ENCODE measurements at regions not wholly inside any gene's neighbourhood (a gene's known extent, or its start where the extent isn't known, plus 50 kb on each side); places are given as distances from the start of the nearest gene placed in this dataset.

DNA sequence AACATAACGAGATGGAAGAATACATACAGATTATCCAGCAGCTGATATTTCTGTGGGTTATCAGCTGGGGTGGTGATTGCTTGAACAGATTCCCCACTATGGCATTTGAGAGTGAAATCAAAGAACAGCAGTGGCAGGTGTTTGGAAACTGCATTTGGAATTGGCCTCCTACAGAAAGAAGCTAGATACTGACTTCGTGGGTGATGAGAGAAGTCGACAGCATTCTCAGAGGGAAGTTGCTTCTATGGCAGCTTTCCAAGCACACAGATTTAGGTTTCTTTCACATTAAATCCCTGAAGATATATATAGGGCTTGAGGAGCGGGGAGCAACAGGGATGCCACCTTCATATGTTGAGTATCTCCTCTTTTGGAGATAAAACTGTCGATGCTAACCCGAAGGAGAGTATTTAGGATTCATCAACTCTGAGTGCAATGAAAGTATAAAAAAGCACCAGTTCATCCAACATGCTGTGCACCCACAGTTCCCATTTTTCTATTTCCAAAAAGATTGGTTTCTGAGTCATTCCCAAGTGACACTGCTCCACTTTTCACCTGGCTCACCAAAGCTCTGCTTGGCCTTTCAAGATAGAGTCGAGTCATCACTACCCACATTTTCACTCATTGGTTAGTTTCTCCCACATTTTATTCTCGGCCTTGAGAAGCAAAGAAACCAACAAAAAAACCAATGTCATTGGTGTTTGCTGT, 579.8 kb upstream of the SUCLG2 start:
- Mint-ChIP-seq H3K4me3 (no peak overlapping the region), H3K9me3 (ENCODE audit: low read depth) (peaks cover 2% of the 10 kb centered on the region), H3K27me3 (no peaks in the 10 kb centered on the region), H3K36me3 (no peaks in the 10 kb centered on the region), H3K4me1 (no peaks in the 10 kb centered on the region), H3K27ac (no peak overlapping the region)
- CTCF ChIA-PET, result no interaction called here
- no peak for DNase-seq
- ATAC-seq, result no peak

DNA sequence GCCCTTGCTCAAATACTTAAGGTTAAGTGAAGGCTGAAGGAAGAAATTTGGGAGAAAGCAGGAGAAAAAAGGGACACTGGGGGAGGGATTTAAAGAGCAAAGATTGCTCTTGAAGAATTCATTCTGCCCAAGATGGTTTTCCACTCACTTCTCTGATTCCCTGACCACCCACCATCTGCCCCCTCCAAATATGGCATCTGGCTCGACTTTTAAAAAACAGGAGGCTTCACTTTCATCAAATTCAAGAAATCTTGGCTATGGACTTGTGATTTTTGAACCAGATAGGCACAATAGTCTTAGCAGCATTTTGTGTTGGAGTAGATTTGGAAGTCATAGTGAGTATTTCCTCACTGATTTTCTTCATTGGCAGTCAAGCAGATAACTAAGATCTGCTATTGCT, 574.4 kb upstream of the SUCLG2 start:
- Mint-ChIP-seq H3K27me3 (no peaks in the 10 kb centered on the region), H3K36me3 (no peaks in the 10 kb centered on the region), H3K4me1 (no peaks in the 10 kb centered on the region), H3K4me3 (no peak overlapping the region), H3K27ac (no peak overlapping the region), H3K9me3 (ENCODE audit: low read depth) (peaks cover 2% of the 10 kb centered on the region)
- ATAC-seq, result no peak
- DNase-seq, result no peak
- CTCF ChIA-PET, result no interaction called here

GRCh38 chr3:68220832-68221231, 566.4 kb upstream of the SUCLG2 start:
- Mint-ChIP-seq H3K36me3 (no peaks in the 10 kb centered on the region), H3K4me1 (peaks cover 7% of the 10 kb centered on the region), H3K4me3 (no peak overlapping the region), H3K9me3 (ENCODE audit: low read depth) (no peaks in the 10 kb centered on the region), H3K27ac (no peak overlapping the region), H3K27me3 (no peaks in the 10 kb centered on the region)
- CTCF ChIA-PET, result no interaction called here
- ATAC-seq (no peak), DNase-seq (peak; percentile 46)

- CTCF ChIA-PET, result no interaction called here
- H3K27me3 Mint-ChIP-seq, result no peaks in the 10 kb centered on the region
- no peak for DNase-seq
- H3K9me3 Mint-ChIP-seq (ENCODE audit: low read depth), result no peaks in the 10 kb centered on the region
- ATAC-seq, result no peak
- no peak overlapping the region for H3K4me3 Mint-ChIP-seq
- no peaks in the 10 kb centered on the region for H3K36me3 Mint-ChIP-seq
- H3K27ac Mint-ChIP-seq, result no peak overlapping the region
- peaks cover 3% of the 10 kb centered on the region for H3K4me1 Mint-ChIP-seq
These were observed 557.2 kb upstream of the SUCLG2 start for GRCh38 chr3:68211637-68212036.

GRCh38 chr3:68210635-68211034, 556.2 kb upstream of the SUCLG2 start:
- H3K4me3 Mint-ChIP-seq, result no peak overlapping the region
- H3K27ac Mint-ChIP-seq, result no peak overlapping the region
- ATAC-seq, result no peak
- H3K36me3 Mint-ChIP-seq, result no peaks in the 10 kb centered on the region
- H3K9me3 Mint-ChIP-seq (ENCODE audit: low read depth), result no peaks in the 10 kb centered on the region
- CTCF ChIA-PET, result no interaction called here
- peaks cover 3% of the 10 kb centered on the region for H3K4me1 Mint-ChIP-seq
- H3K27me3 Mint-ChIP-seq, result no peaks in the 10 kb centered on the region
- no peak for DNase-seq

DNA sequence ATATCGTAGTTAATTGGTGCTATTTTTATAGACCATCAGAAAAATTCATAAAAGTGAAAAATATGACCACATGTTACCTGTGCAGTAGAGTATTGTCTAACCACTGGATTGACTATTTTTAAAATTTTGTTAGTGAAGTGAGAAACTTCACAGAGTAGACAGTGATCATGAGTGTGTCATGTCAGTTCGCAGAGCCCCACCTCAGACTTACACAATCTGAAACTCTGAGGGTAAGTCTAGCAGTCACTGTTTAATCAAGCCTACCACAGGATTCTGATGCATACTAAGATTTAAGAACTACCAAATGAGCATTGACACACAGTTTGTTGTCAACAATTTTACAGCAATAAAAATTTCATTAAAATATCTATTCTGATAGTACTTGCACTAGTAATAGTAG, 552.9 kb upstream of the SUCLG2 start:
- CTCF ChIA-PET, result no interaction called here
- H3K36me3 Mint-ChIP-seq, result no peaks in the 10 kb centered on the region
- H3K27me3 Mint-ChIP-seq, result no peaks in the 10 kb centered on the region
- ATAC-seq (no peak), DNase-seq (no peak)
- peaks cover 3% of the 10 kb centered on the region for H3K4me1 Mint-ChIP-seq
- peaks cover 7% of the 10 kb centered on the region for H3K9me3 Mint-ChIP-seq (ENCODE audit: low read depth)
- no peak overlapping the region for H3K27ac Mint-ChIP-seq
- no peak overlapping the region for H3K4me3 Mint-ChIP-seq

DNA sequence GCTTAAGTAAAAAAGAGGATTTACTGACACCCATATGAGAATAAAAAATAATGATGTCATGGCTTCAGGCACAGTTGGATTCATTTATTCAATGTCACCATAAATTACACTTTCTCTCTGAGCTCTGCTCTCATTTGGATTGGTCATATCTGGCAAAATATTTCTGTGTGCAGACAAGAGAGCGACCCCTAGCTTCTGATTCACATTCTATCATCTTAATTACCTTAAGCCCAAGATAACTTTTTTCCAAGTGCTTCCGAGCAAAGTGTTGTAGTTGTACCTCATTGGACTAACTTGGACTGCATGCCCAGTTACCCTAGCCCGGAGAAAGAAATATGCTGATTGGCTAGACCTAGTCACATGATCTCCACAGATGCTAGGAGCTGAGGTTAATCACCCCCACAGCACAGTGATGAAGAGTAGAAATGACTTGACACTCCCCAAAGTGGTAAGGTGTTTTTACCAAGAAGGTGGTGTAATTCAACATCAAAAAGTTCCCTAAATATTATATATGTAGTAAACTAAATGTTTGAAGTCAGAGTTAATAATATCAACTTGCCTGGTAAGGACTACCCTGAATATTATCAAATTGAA, 552.2 kb upstream of the SUCLG2 start:
- H3K9me3 Mint-ChIP-seq (ENCODE audit: low read depth), result peaks cover 7% of the 10 kb centered on the region
- DNase-seq (no peak), ATAC-seq (no peak)
- peaks cover 3% of the 10 kb centered on the region for H3K4me1 Mint-ChIP-seq
- H3K36me3 Mint-ChIP-seq, result no peaks in the 10 kb centered on the region
- H3K27ac Mint-ChIP-seq, result no peak overlapping the region
- no peak overlapping the region for H3K4me3 Mint-ChIP-seq
- CTCF ChIA-PET, result no interaction called here
- no peaks in the 10 kb centered on the region for H3K27me3 Mint-ChIP-seq

DNA sequence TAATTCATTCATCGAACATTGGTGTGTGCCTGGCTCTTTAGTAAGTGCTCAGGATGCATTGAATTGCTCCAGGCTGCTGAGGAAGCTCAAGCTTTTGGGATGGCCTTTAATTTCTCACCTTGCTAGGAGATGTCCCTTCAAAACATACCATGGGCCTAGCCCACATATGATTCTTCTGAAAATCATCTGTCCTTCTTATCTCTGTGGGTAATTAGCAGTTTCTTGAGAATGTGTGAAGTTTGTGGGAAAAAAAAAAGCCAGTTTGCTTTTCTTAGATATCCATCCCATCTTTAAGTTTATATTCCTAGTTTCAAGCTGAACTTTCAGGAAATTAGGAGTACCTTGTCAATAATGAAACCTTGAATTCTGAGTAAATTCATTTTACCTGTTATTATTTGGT, 532.3 kb upstream of the SUCLG2 start:
- Mint-ChIP-seq H3K27ac (no peak overlapping the region), H3K4me3 (no peak overlapping the region), H3K4me1 (no peaks in the 10 kb centered on the region), H3K9me3 (ENCODE audit: low read depth) (no peaks in the 10 kb centered on the region), H3K27me3 (no peaks in the 10 kb centered on the region), H3K36me3 (no peaks in the 10 kb centered on the region)
- DNase-seq, result no peak
- no peak for ATAC-seq
- CTCF ChIA-PET, result no interaction called here

GRCh38 chr3:68176600-68176999, 522.2 kb upstream of the SUCLG2 start:
- CTCF ChIA-PET, result no interaction called here
- Mint-ChIP-seq H3K36me3 (peaks cover 2% of the 10 kb centered on the region), H3K4me3 (no peak overlapping the region), H3K9me3 (ENCODE audit: low read depth) (peaks cover 19% of the 10 kb centered on the region), H3K27ac (no peak overlapping the region), H3K4me1 (no peaks in the 10 kb centered on the region), H3K27me3 (no peaks in the 10 kb centered on the region)
- no peak for DNase-seq
- ATAC-seq, result no peak

DNA sequence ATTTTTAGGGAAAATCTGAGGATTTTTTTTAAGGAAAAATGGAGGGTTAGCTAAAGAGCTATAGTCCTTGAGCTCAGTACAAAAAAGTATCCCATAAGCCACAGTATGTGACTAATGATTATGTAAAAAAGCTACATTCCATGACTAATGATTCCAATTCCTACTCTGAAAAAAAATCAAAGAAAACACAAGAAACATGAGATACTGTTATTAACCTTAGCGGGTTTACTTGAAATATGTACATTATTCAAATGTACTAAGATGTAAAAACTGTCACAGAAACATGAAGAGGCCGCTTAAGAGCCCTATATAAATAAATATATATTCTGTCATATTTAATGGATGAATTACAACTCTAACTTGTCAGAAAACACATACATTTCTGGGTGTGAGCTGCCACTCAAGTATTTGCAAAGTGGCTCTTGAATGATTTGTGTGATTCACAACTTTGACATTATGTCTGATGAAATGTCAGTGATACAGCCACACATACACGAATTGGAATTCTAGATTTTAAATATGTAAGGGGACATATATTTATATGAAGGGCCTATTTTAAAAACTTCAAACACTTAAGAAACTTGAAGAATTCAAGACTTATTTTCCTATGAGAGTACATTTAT, 518.7 kb upstream of the SUCLG2 start:
- CTCF ChIA-PET, result no interaction called here
- H3K27me3 Mint-ChIP-seq, result no peaks in the 10 kb centered on the region
- H3K4me1 Mint-ChIP-seq, result no peaks in the 10 kb centered on the region
- ATAC-seq (no peak), DNase-seq (no peak)
- H3K27ac Mint-ChIP-seq, result no peak overlapping the region
- peaks cover 2% of the 10 kb centered on the region for H3K36me3 Mint-ChIP-seq
- H3K9me3 Mint-ChIP-seq (ENCODE audit: low read depth), result peaks cover 20% of the 10 kb centered on the region
- no peak overlapping the region for H3K4me3 Mint-ChIP-seq

DNA sequence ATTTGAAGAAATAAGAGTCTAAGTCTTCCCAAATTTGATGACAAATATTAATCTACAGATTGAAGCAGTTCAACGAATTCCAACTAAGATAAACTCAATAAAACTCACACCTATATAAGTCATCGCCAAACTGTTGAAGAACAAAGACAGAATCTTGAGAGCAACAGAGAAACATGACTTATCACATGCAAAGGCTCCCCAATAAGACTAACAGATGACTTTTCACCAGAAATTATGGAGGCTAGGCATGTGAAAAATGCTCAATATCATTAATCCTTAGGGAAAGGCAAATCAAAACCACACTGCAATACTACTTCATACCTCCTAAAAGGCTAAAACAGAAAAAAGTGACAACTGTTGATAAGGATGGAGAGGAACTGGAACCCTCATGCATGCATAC, 517.6 kb upstream of the SUCLG2 start:
- CTCF ChIA-PET, result no interaction called here
- H3K4me3 Mint-ChIP-seq, result no peak overlapping the region
- H3K27me3 Mint-ChIP-seq, result no peaks in the 10 kb centered on the region
- peaks cover 20% of the 10 kb centered on the region for H3K9me3 Mint-ChIP-seq (ENCODE audit: low read depth)
- no peaks in the 10 kb centered on the region for H3K4me1 Mint-ChIP-seq
- no peak overlapping the region for H3K27ac Mint-ChIP-seq
- peaks cover 2% of the 10 kb centered on the region for H3K36me3 Mint-ChIP-seq
- ATAC-seq (no peak), DNase-seq (no peak)

DNA sequence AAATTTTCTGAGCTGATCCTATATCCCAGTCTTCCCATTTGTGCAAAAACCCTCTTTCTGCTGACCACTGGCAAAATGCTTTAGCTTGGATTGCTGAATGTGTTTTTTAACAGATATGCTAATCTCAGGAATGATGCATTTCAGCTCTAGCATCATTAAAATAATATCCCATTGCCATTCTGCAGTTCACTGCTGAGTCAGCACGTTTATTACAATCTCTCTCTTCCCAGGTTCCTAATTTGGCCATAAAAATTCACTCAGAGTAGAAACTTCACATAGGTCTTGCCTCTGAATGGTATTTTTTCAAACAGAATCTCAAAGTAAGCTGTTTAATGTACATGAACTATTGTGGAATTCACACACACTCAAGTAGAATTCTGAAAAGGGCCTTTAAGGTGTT, 509.6 kb upstream of the SUCLG2 start:
- no peak for DNase-seq
- Mint-ChIP-seq H3K27ac (no peak overlapping the region), H3K4me1 (no peaks in the 10 kb centered on the region), H3K9me3 (ENCODE audit: low read depth) (no peaks in the 10 kb centered on the region), H3K4me3 (no peak overlapping the region), H3K27me3 (no peaks in the 10 kb centered on the region), H3K36me3 (no peaks in the 10 kb centered on the region)
- ATAC-seq, result no peak
- CTCF ChIA-PET, result no interaction called here

- Mint-ChIP-seq H3K4me3 (no peak overlapping the region), H3K9me3 (ENCODE audit: low read depth) (no peaks in the 10 kb centered on the region), H3K27me3 (no peaks in the 10 kb centered on the region), H3K36me3 (no peaks in the 10 kb centered on the region), H3K4me1 (no peaks in the 10 kb centered on the region), H3K27ac (no peak overlapping the region)
- DNase-seq (no peak), ATAC-seq (no peak)
- CTCF ChIA-PET, result no interaction called here
These were observed 508.6 kb upstream of the SUCLG2 start for GRCh38 chr3:68163062-68163461.

DNA sequence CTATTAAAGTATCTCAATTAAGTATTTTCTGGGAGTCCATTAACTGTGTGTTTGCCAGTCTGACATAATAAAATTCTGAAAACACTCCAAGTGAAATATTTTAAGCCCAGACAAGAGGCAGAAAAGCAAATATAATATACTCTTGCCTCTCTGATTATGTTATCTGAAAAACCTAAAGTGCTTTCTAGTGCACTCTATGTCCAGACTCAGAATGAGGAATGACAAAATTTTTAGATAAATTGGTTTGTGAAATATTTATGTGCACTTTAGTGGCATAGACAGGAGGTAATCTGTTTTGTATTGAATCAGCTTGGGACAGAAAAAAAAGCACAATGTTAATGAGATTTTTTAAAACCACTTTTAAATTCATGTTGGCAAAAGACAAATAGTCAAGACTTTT, 508.2 kb upstream of the SUCLG2 start:
- H3K4me3 Mint-ChIP-seq, result no peak overlapping the region
- ATAC-seq, result no peak
- H3K9me3 Mint-ChIP-seq (ENCODE audit: low read depth), result no peaks in the 10 kb centered on the region
- no peak for DNase-seq
- no peaks in the 10 kb centered on the region for H3K4me1 Mint-ChIP-seq
- CTCF ChIA-PET, result no interaction called here
- no peaks in the 10 kb centered on the region for H3K36me3 Mint-ChIP-seq
- no peak overlapping the region for H3K27ac Mint-ChIP-seq
- no peaks in the 10 kb centered on the region for H3K27me3 Mint-ChIP-seq
